GM23248 (cell line): ENCODE measurements at regions not wholly inside any gene's neighbourhood (a gene's known extent, or its start where the extent isn't known, plus 50 kb on each side); places are given as distances from the start of the nearest gene placed in this dataset.
A peak's percentile ranks its signal among the peaks of the same experiment; 100 is the strongest.

Source experiments
- DNase-seq: peaks from one replicate; pipeline ENCODE4 v3.0.0-alpha.2; 2015
- H2AFZ ChIP-seq: fragments of 200-600 bp; sonication (generic); 2 replicates; pipeline ENCODE4 v1.6.1; 2016; ENCODE audit warnings: antibody characterized with exemption
- H3F3A ChIP-seq: fragments of 200-600 bp; sonication (generic); 2 replicates; pipeline ENCODE4 v1.6.1; 2016; ENCODE audit warnings: mild to moderate bottlenecking, antibody characterized with exemption, mixed run types; ENCODE audit not compliant: insufficient read depth
- H3K27ac ChIP-seq: fragments of 200-600 bp; sonication (generic); 2 replicates; pipeline ENCODE4 v1.5.1; 2016; ENCODE audit warnings: mild to moderate bottlenecking
- H3K27me3 ChIP-seq: fragments of 200-600 bp; sonication (generic); replicated peaks from 2 replicates; pipeline ENCODE4 v1.6.1; 2016; ENCODE audit warnings: mild to moderate bottlenecking; ENCODE audit not compliant: insufficient read depth
- H3K36me3 ChIP-seq: fragments of 200-600 bp; sonication (generic); 2 replicates; pipeline ENCODE4 v1.6.1; 2016; ENCODE audit warnings: low read depth, mild to moderate bottlenecking
- H3K4me1 ChIP-seq: fragments of 200-600 bp; sonication (generic); 2 replicates; pipeline ENCODE4 v1.6.1; 2016; ENCODE audit warnings: mild to moderate bottlenecking; ENCODE audit not compliant: insufficient read depth
- H3K4me2 ChIP-seq: fragments of 200-600 bp; sonication (generic); one replicate; pipeline ENCODE4 v1.6.1; 2016; ENCODE audit warnings: mild to moderate bottlenecking; ENCODE audit not compliant: unreplicated experiment
- H3K4me3 ChIP-seq: fragments of 200-600 bp; sonication (generic); 2 replicates; pipeline ENCODE4 v1.5.1; 2016; ENCODE audit warnings: mild to moderate bottlenecking
- H3K79me2 ChIP-seq: fragments of 200-600 bp; sonication (generic); 2 replicates; pipeline ENCODE4 v1.6.1; 2016; ENCODE audit warnings: mild to moderate bottlenecking; ENCODE audit not compliant: insufficient read depth
- H3K9ac ChIP-seq: fragments of 200-600 bp; sonication (generic); 2 replicates; pipeline ENCODE4 v1.6.1; 2016; ENCODE audit warnings: mild to moderate bottlenecking
- H3K9me2 ChIP-seq: fragments of 200-600 bp; sonication (generic); 2 replicates; pipeline ENCODE4 v1.6.1; 2016; ENCODE audit warnings: mixed run types, mild to moderate bottlenecking, moderate library complexity; ENCODE audit not compliant: insufficient read depth
- H3K9me3 ChIP-seq: fragments of 200-600 bp; sonication (generic); one replicate; pipeline ENCODE4 v1.6.1; 2017; ENCODE audit warnings: low read depth
- H4K20me1 ChIP-seq: fragments of 200-600 bp; sonication (generic); 2 replicates; pipeline ENCODE4 v1.6.0; 2016; ENCODE audit not compliant: insufficient read depth
- EZH2 ChIP-seq: fragments of 200-600 bp; sonication (generic); IDR thresholded peaks from 2 replicates; pipeline ENCODE4 v1.6.1; 2018; ENCODE audit warnings: antibody characterized with exemption, mild to moderate bottlenecking; ENCODE audit not compliant: insufficient read depth, poor library complexity, severe bottlenecking
- EZH2phosphoT487 ChIP-seq: fragments of 200-600 bp; sonication (generic); IDR thresholded peaks from 2 replicates; pipeline ENCODE4 v1.6.1; 2018; ENCODE audit warnings: antibody characterized with exemption, moderate library complexity, mild to moderate bottlenecking, low read depth; ENCODE audit not compliant: insufficient read depth
- WGBS, 2 experiments: methylation state at CpG; one replicate each; pipeline ENCODE4 v1.1.6; 2015 to 2017; ENCODE audit warnings: low lambda C conversion rate in 2 of 2, low coverage in 1 of 2; ENCODE audit errors: missing lambda C conversion rate in 2 of 2; 5-methylcytosine and 5-hydroxymethylcytosine counted together
- in situ Hi-C: fragments of 300-500 bp; cut with MboI; formaldehyde crosslinking; loops from 2 replicates; pipeline ENCODE4 v1.15.0; 2020

DNA sequence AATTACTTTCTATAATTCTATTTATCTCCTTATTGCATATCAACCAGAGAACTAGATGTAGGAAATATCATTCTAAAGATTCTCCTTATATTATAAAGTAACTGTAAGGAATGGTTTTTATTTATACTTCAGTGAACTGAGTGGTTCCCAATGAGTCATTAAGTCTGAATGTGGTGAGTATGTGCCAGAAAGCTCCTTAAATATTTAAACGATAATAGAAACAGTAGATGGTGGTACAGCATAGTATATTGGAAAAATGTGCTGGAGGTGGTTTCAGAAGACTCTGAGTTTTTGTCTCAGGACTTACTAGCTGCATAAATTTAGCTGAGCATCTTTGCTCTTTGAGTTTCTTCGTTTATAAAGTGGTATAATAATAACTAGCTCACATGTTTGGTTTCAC lies 653.5 kb downstream of the FAM181B start:
- DNase-seq = peak; percentile 67
- Histone ChIP-seq H3K4me1 (peaks cover 14% of the 10 kb centered on the region), H4K20me1 (no peaks in the 10 kb centered on the region), H3K4me2 (no peak overlapping the region), H3K9me3 (no peaks in the 10 kb centered on the region), H3K27ac (no peak overlapping the region), H3K79me2 (no peaks in the 10 kb centered on the region), H3F3A (no peaks in the 10 kb centered on the region; the same call in 1 of the 2 replicates), H3K9me2 (no peaks in the 10 kb centered on the region), H3K27me3 (no peaks in the 10 kb centered on the region), H3K4me3 (no peak overlapping the region), H2AFZ (no peak overlapping the region), H3K36me3 (no peaks in the 10 kb centered on the region), H3K9ac (no peak overlapping the region)
- WGBS, 2 experiments = 18 to 24% methylated on average over 2 of the region's 2 CpGs
- TF ChIP-seq EZH2phosphoT487 (no peak), EZH2 (no peak)
- in situ Hi-C loops = no loop called here

DNA sequence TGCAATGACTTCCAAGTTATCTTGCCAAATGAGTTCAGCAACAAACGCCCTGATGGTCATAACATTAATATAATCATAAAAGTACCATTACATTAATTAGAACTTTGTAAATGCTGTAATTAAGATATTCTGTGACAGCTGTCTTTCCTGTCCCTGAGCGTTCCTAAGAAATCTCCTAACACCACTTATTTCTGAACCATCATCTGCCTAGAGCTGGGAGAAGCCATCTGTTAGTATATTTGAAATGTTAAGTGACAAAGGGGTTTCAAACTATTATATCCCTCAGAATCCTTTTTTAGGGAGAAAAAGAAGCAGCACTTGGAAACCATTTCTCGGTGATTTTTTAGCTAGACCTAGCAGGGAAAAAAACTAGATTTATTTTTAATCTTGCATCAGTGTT lies 657.5 kb downstream of the FAM181B start:
- Histone ChIP-seq H3K9ac (no peak overlapping the region), H3K79me2 (no peaks in the 10 kb centered on the region), H3K27ac (no peak overlapping the region), H3F3A (peaks cover 4% of the 10 kb centered on the region; the same call in 1 of the 2 replicates), H3K27me3 (no peaks in the 10 kb centered on the region), H3K4me1 (peaks cover 19% of the 10 kb centered on the region), H2AFZ (no peak overlapping the region), H3K36me3 (no peaks in the 10 kb centered on the region), H3K4me3 (no peak overlapping the region), H3K9me2 (no peaks in the 10 kb centered on the region), H4K20me1 (no peaks in the 10 kb centered on the region), H3K9me3 (no peaks in the 10 kb centered on the region), H3K4me2 (no peak overlapping the region)
- TF ChIP-seq EZH2 (no peak), EZH2phosphoT487 (no peak)
- DNase-seq = no peak
- WGBS, 2 experiments = 38 to 47% methylated on average over 3 of the region's 3 CpGs
- in situ Hi-C loops = no loop called here

DNA sequence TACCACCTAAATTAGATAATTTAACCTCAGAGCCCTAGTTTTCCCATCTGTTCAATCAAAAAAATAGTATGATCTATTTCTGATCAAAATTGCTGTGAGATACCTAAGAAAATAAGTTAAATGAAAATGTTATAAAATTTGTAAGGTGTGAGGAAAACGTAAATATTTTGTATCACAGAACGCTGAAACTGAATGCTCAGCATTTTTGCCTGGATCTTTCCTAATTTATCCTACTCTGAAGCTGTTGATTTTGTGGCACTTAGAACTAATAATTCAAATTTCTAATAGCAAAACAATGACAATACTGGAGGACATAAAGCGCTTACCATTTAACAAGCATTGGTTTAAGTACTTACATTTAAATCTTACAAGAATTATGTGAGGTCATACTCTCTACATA lies 674.2 kb downstream of the FAM181B start:
- no peaks in the 10 kb centered on the region for H3F3A ChIP-seq
- TF ChIP-seq EZH2phosphoT487 = no peak
- TF ChIP-seq EZH2 = no peak
- WGBS, 2 experiments = 58 to 66% methylated on average over 3 of the region's 3 CpGs
- no peaks in the 10 kb centered on the region for H4K20me1 ChIP-seq
- no peaks in the 10 kb centered on the region for H3K27me3 ChIP-seq
- H3K4me3 ChIP-seq = no peak overlapping the region
- no peak for DNase-seq
- no peaks in the 10 kb centered on the region for H3K4me1 ChIP-seq
- no peak overlapping the region for H3K9ac ChIP-seq
- H3K4me2 ChIP-seq = no peak overlapping the region
- no peak overlapping the region for H3K27ac ChIP-seq
- no peaks in the 10 kb centered on the region for H3K9me2 ChIP-seq
- in situ Hi-C loops = no loop called here
- no peaks in the 10 kb centered on the region for H3K79me2 ChIP-seq
- H3K36me3 ChIP-seq = no peaks in the 10 kb centered on the region
- no peak overlapping the region for H2AFZ ChIP-seq
- H3K9me3 ChIP-seq = no peaks in the 10 kb centered on the region

DNA sequence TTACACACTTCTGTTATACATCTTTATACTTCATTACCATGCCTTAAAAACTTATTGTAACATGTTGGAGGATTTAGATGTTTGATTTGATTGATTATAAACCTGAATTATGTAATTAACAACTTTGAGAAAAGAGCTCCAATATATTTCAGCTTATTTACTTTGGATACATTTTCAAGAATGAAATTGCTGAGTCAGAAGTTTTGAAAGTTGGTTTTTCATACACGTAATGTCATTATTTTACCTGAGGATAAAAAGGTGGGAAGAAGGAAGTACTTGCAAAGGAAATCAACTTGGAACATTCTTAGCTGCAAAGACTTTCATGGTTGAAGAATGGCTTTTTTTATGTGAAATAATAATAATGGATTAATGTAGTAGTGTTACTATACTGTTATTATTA lies 677.2 kb downstream of the FAM181B start:
- no peak for TF ChIP-seq EZH2
- TF ChIP-seq EZH2phosphoT487 = no peak
- Histone ChIP-seq H3F3A (no peaks in the 10 kb centered on the region), H3K9me3 (no peaks in the 10 kb centered on the region), H4K20me1 (no peaks in the 10 kb centered on the region), H3K4me2 (no peak overlapping the region), H3K27ac (no peak overlapping the region), H3K4me1 (no peaks in the 10 kb centered on the region), H3K79me2 (no peaks in the 10 kb centered on the region), H3K9me2 (no peaks in the 10 kb centered on the region), H3K9ac (no peak overlapping the region), H2AFZ (no peak overlapping the region), H3K4me3 (no peak overlapping the region), H3K27me3 (no peaks in the 10 kb centered on the region), H3K36me3 (no peaks in the 10 kb centered on the region)
- 57 to 63% methylated on average over 1 of the region's 1 CpG for WGBS, 2 experiments
- in situ Hi-C loops = no loop called here
- no peak for DNase-seq

DNA sequence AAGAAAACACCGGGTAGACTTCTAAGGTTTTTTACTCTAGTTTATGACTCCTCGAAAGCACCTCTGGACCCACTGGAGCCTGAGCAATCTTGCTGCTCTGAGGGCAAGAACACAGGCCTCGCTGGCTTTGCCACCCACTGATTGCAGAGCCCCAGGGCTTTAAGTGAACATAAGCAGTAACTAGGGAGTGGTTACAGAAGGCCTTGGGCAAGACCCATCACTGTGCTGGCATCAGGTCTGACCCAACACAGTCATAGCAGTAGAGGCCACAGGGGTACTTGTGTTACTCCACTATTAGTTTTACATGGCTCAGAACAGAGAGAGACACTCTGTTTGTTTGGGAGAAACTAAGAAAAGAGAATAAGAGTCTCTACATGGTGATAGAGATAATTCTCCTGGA lies 684.5 kb downstream of the FAM181B start:
- no peak overlapping the region for H3K4me2 ChIP-seq
- H3K9ac ChIP-seq = no peak overlapping the region
- DNase-seq = no peak
- H3K36me3 ChIP-seq = no peaks in the 10 kb centered on the region
- TF ChIP-seq EZH2 (no peak), EZH2phosphoT487 (no peak)
- no peak overlapping the region for H3K4me3 ChIP-seq
- H3K27me3 ChIP-seq = no peaks in the 10 kb centered on the region
- no peaks in the 10 kb centered on the region for H4K20me1 ChIP-seq
- H3K79me2 ChIP-seq = no peaks in the 10 kb centered on the region
- H3K4me1 ChIP-seq = no peaks in the 10 kb centered on the region
- no peaks in the 10 kb centered on the region for H3K9me3 ChIP-seq
- no peak overlapping the region for H2AFZ ChIP-seq
- in situ Hi-C loops = no loop called here
- no peaks in the 10 kb centered on the region for H3K9me2 ChIP-seq
- WGBS, 2 experiments = 55% methylated on average over 3 of the region's 3 CpGs
- H3F3A ChIP-seq = no peaks in the 10 kb centered on the region
- no peak overlapping the region for H3K27ac ChIP-seq
